GM13977 (cell line): ENCODE measurements at regions not wholly inside any gene's neighbourhood (a gene's known extent, or its start where the extent isn't known, plus 50 kb on each side); places are given as distances from the start of the nearest gene placed in this dataset.

Source experiments
- DNase-seq: peaks from one replicate; pipeline ENCODE4 v3.0.0; 2012; ENCODE audit warnings: low spot score
- CTCF ChIP-seq: IDR thresholded peaks from 2 replicates; pipeline ENCODE4 v1.5.1; 2012; ENCODE audit warnings: mild to moderate bottlenecking, control low read depth; ENCODE audit not compliant: insufficient read depth; ENCODE audit errors: extremely low read depth, missing control alignments
- in situ Hi-C: fragments of 300-500 bp; cut with MboI; formaldehyde crosslinking; loops from one replicate; pipeline ENCODE4 v1.12.0; 2022; ENCODE audit warnings: low sequenced_read_pairs, low pct_unique_long_range_greater_than_20kb, mixed read lengths, inconsistent platforms; ENCODE audit not compliant: unreplicated experiment

- no peak for TF ChIP-seq CTCF
- in situ Hi-C loops = no loop called here
These were observed 452.5 kb downstream of the GADD45G start for GRCh38 chr9:90057361-90057760.

GRCh38 chr9:90058182-90058763, 453.5 kb downstream of the GADD45G start:
- in situ Hi-C loops = no loop called here
- no peak for TF ChIP-seq CTCF
- DNase-seq = no peak

More at GRCh38 chr9:90057361-90057760, 452.5 kb downstream of the GADD45G start:
- DNase-seq = no peak

DNA sequence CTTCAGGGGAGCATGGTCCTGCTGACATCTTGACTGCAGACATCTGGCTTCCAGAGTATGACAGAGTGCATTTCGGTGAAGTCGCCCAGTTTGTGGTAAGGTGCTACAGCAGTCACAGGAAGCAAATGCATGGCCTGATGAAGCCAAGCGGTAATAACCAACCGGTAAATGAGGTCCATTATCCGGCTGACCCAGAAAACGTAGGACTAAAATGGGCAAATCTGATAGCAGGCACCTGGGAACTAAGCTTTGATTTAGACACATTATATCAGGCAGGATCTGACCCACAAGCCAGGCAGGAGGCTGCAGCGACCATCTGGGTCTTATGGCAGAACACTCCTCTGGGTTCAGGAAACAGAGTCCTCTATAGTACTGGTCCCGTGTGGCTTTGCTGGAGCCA, 454.6 kb downstream of the GADD45G start:
- in situ Hi-C loops = no loop called here
- TF ChIP-seq CTCF = no peak
- DNase-seq = no peak

GRCh38 chr9:90060256-90060655, 455.4 kb downstream of the GADD45G start:
- in situ Hi-C loops = no loop called here
- no peak for DNase-seq
- no peak for TF ChIP-seq CTCF

- no peak for TF ChIP-seq CTCF
- in situ Hi-C loops = no loop called here
- DNase-seq = no peak
These were observed 456.4 kb downstream of the GADD45G start for GRCh38 chr9:90061187-90061586.

GRCh38 chr9:90062982-90063381, 458.2 kb downstream of the GADD45G start:
- in situ Hi-C loops = no loop called here
- no peak for TF ChIP-seq CTCF

DNA sequence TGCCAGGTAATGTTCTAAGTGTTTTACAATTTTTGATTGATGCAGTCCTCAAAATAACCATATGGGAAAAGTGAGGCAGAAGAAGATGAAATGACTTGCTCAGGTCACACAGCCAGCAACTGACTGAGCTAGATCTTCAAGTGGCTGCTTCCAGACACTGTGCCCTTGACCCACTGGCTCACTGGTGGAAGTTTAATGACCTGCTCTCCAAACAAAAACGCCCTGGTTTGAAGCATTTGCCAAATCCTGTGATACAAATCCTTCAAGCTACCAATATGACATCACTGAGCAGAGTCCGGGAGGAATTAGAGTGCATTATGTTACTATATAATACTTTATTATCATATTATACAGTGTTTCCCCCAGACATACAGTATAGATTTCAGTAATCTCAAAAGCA, 459.4 kb downstream of the GADD45G start:
- in situ Hi-C loops = no loop called here
- TF ChIP-seq CTCF = no peak
- no peak for DNase-seq

More at GRCh38 chr9:90062982-90063381, 458.2 kb downstream of the GADD45G start:
- no peak for DNase-seq
